Prostate gland (tissue), 2 donors: ENCODE measurements at regions not wholly inside any gene's neighbourhood (a gene's known extent, or its start where the extent isn't known, plus 50 kb on each side); places are given as distances from the start of the nearest gene placed in this dataset.

Experiments
- DNase-seq: peaks from one replicate; pipeline ENCODE4 v3.0.0-alpha.2; 2019; ENCODE audit warnings: low spot score
- H3K27ac ChIP-seq, 2 donors: fragments of 200-600 bp; sonication (generic); 2 replicates each; pipeline ENCODE4 v1.5.1; 2017 to 2019
- H3K27me3 ChIP-seq: fragments of 200-600 bp; sonication (generic); replicated peaks from 2 replicates; pipeline ENCODE4 v1.5.1; 2019; ENCODE audit not compliant: insufficient read depth
- H3K36me3 ChIP-seq, 2 donors: fragments of 200-600 bp; sonication (generic); 1 replicate in 1 of 2; 2 replicates in 1 of 2; pipeline versions ENCODE4 v1.5.1 to v1.8.1; 2017 to 2019
- H3K4me1 ChIP-seq: fragments of 200-600 bp; sonication (generic); replicated peaks from 2 replicates; pipeline ENCODE4 v1.5.1; 2019
- H3K4me3 ChIP-seq, 2 donors: fragments of 200-600 bp; sonication (generic); 2 replicates each; pipeline ENCODE4 v1.5.1; 2017 to 2019
- H3K9me3 ChIP-seq: fragments of 200-600 bp; sonication (generic); 2 replicates; pipeline ENCODE4 v1.5.1; 2017
- CTCF ChIP-seq, 4 experiments: fragments of 200-600 bp in 2 of 4; fragments of 450-650 bp in 2 of 4; sonication (generic) in 2 of 4; IDR thresholded peaks; 1 replicate in 3 of 4; 2 replicates in 1 of 4; pipeline ENCODE4 v1.5.1; 2016 to 2019; ENCODE audit warnings: antibody characterized with exemption in 4 of 4, mild to moderate bottlenecking in 2 of 4, moderate library complexity in 2 of 4
- POLR2A ChIP-seq: fragments of 450-650 bp; IDR thresholded peaks from one replicate; pipeline ENCODE4 v1.6.1; 2016; ENCODE audit warnings: antibody characterized with exemption, mild to moderate bottlenecking
- POLR2AphosphoS5 ChIP-seq: sonication (generic); formaldehyde crosslinking; IDR thresholded peaks from one replicate; pipeline ENCODE4 v1.6.1; 2017; ENCODE audit warnings: antibody characterized with exemption
- WGBS: methylation state at CpG from one replicate; pipeline ENCODE4 v1.1.5; 2018; 5-methylcytosine and 5-hydroxymethylcytosine counted together
- intact Hi-C: fragments of 100-400 bp; cut with DNase I; formaldehyde crosslinking; loops from one replicate; pipeline ENCODE4 v1.14.2; 2022

DNA sequence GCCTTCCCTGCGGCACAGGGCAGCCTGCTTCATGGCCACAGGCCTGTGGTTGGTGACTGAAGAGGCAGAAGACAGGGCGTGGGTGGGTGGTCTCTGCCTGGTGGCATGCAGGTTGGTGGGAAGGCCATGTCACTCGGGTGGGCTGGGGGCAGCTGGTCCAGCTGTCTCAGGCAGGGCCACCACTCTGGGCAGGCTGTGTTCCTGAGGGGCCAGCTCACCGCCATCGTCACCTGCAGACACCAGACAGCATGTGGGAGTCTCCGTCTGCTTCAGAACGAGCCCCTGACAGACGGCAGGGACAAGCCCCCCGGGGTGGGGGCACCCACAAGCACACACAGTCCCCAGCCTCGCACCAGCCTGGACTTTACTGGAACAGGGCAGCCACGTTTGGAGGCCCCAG, 750.1 kb downstream of the BRD1 start:
- Histone ChIP-seq H3K36me3 (no peaks in the 10 kb centered on the region), H3K27ac (no peak overlapping the region), H3K4me3 (no peak overlapping the region), H3K27me3 (peaks cover 11% of the 10 kb centered on the region), H3K4me1 (no peaks in the 10 kb centered on the region), H3K9me3 (no peaks in the 10 kb centered on the region)
- no peak for TF ChIP-seq POLR2A
- TF ChIP-seq CTCF (IDR thresholded peaks at IDR 0.05): no peak
- no peak for TF ChIP-seq POLR2AphosphoS5
- DNase-seq: no peak
- 66% methylated on average over 11 of the region's 11 CpGs for WGBS
- intact Hi-C loops: loop anchor here (10.0 kb wide), 1 partner anchor 57 kb away; no protein-coding TSS in a partner anchor

- H3K4me1 ChIP-seq: no peaks in the 10 kb centered on the region
- intact Hi-C loops: loop anchor here (10.0 kb wide), 1 partner anchor 58 kb away; no protein-coding TSS in a partner anchor
- H3K9me3 ChIP-seq: no peaks in the 10 kb centered on the region
- no peak overlapping the region for H3K4me3 ChIP-seq
- DNase-seq: no peak
- peaks cover 13% of the 10 kb centered on the region for H3K27me3 ChIP-seq
- no peaks in the 10 kb centered on the region for H3K36me3 ChIP-seq
- WGBS: 90% methylated on average over 4 of the region's 5 CpGs
- H3K27ac ChIP-seq: no peak overlapping the region
- TF ChIP-seq POLR2AphosphoS5 (no peak), CTCF (IDR thresholded peaks at IDR 0.05) (no peak), POLR2A (no peak)
Measured at GRCh38 chr22:49077036-49077393, 750.7 kb downstream of the BRD1 start.

GRCh38 chr22:49076300-49077035, 751.2 kb downstream of the BRD1 start:
- H3K27ac ChIP-seq: no peak overlapping the region
- intact Hi-C loops: loop anchor here (10.0 kb wide), 1 partner anchor 58 kb away; no protein-coding TSS in a partner anchor
- WGBS: 74% methylated on average over 16 of the region's 16 CpGs
- H3K4me1 ChIP-seq: no peaks in the 10 kb centered on the region
- no peaks in the 10 kb centered on the region for H3K9me3 ChIP-seq
- no peaks in the 10 kb centered on the region for H3K36me3 ChIP-seq
- TF ChIP-seq CTCF (IDR thresholded peaks at IDR 0.05): no peak
- TF ChIP-seq POLR2AphosphoS5: no peak
- TF ChIP-seq POLR2A: no peak
- DNase-seq: no peak
- H3K4me3 ChIP-seq: no peak overlapping the region
- peaks cover 13% of the 10 kb centered on the region for H3K27me3 ChIP-seq

- Histone ChIP-seq H3K4me3 (no peak overlapping the region), H3K27ac (no peak overlapping the region), H3K4me1 (no peaks in the 10 kb centered on the region), H3K9me3 (no peaks in the 10 kb centered on the region), H3K36me3 (no peaks in the 10 kb centered on the region), H3K27me3 (peaks cover 16% of the 10 kb centered on the region)
- TF ChIP-seq CTCF (IDR thresholded peaks at IDR 0.05) (no peak), POLR2A (no peak), POLR2AphosphoS5 (no peak)
- intact Hi-C loops: loop anchor here (10.0 kb wide), 1 partner anchor 60 kb away; no protein-coding TSS in a partner anchor
- WGBS: 80% methylated on average over 5 of the region's 5 CpGs
- DNase-seq: no peak
Measured at GRCh38 chr22:49075150-49075549, 752.5 kb downstream of the BRD1 start.

- Histone ChIP-seq H3K27ac (no peak overlapping the region), H3K36me3 (no peaks in the 10 kb centered on the region), H3K9me3 (no peaks in the 10 kb centered on the region), H3K27me3 (peaks cover 12% of the 10 kb centered on the region), H3K4me1 (no peaks in the 10 kb centered on the region), H3K4me3 (no peak overlapping the region)
- WGBS: 97% methylated on average over 6 of the region's 6 CpGs
- intact Hi-C loops: loop anchor here (10.0 kb wide), 1 partner anchor 61 kb away; no protein-coding TSS in a partner anchor
- DNase-seq: no peak
- TF ChIP-seq CTCF (IDR thresholded peaks at IDR 0.05): no peak
- no peak for TF ChIP-seq POLR2AphosphoS5
- no peak for TF ChIP-seq POLR2A
Measured at GRCh38 chr22:49073873-49074417, 753.7 kb downstream of the BRD1 start.
